Liver (tissue), 3 donors: ENCODE measurements at regions not wholly inside any gene's neighbourhood (a gene's known extent, or its start where the extent isn't known, plus 50 kb on each side); places are given as distances from the start of the nearest gene placed in this dataset.

Experiments
- GABPA ChIP-seq, 2 donors: IDR thresholded peaks in 1 of 2; conservative IDR thresholded peaks in 1 of 2; 2 replicates each; pipeline ENCODE4 v1.6.1; 2016; ENCODE audit warnings: antibody characterized with exemption in 2 of 2, mild to moderate bottlenecking in 1 of 2, moderate library complexity in 1 of 2
- HNF4G ChIP-seq: IDR thresholded peaks from 2 replicates; pipeline ENCODE4 v1.6.1; 2016; ENCODE audit warnings: antibody characterized with exemption
- NR2F2 ChIP-seq: IDR thresholded peaks from 2 replicates; pipeline ENCODE4 v1.6.1; 2016; ENCODE audit warnings: antibody characterized with exemption
- RAD21 ChIP-seq, 2 donors: IDR thresholded peaks; 2 replicates each; pipeline ENCODE4 v1.6.1; 2016; ENCODE audit warnings: antibody characterized with exemption in 2 of 2, mild to moderate bottlenecking in 2 of 2
- RXRA ChIP-seq, 2 donors: IDR thresholded peaks; 2 replicates each; pipeline ENCODE4 v1.6.1; 2017 to 2018; ENCODE audit warnings: antibody characterized with exemption in 2 of 2, mild to moderate bottlenecking in 1 of 2
- SP1 ChIP-seq: IDR thresholded peaks from 2 replicates; pipeline ENCODE4 v1.6.1; 2018; ENCODE audit warnings: antibody characterized with exemption, mild to moderate bottlenecking
- YY1 ChIP-seq: IDR thresholded peaks from 2 replicates; pipeline ENCODE4 v1.6.1; 2016; ENCODE audit warnings: antibody characterized with exemption, mild to moderate bottlenecking
- TF ChIP-seq, protein P1 (sequence below): IDR thresholded peaks from 2 replicates; pipeline ENCODE4 v1.6.1; 2016; ENCODE audit warnings: antibody characterized with exemption
- TF ChIP-seq, protein P2 (sequence below): IDR thresholded peaks from 2 replicates; pipeline ENCODE4 v1.6.1; 2016; ENCODE audit warnings: antibody characterized with exemption
- TF ChIP-seq, protein P3 (sequence below): fragments of 150-350 bp; IDR thresholded peaks from 2 replicates; pipeline ENCODE4 v1.5.1; 2017; ENCODE audit warnings: improper control_type of control experiment, low read depth, low read length; ENCODE audit not compliant: missing input control
- TF ChIP-seq, protein P4 (sequence below): IDR thresholded peaks from 2 replicates; pipeline ENCODE4 v1.6.1; 2016; ENCODE audit warnings: antibody characterized with exemption
- donor health status: healthy.
- donor health status: healthy.

DNA sequence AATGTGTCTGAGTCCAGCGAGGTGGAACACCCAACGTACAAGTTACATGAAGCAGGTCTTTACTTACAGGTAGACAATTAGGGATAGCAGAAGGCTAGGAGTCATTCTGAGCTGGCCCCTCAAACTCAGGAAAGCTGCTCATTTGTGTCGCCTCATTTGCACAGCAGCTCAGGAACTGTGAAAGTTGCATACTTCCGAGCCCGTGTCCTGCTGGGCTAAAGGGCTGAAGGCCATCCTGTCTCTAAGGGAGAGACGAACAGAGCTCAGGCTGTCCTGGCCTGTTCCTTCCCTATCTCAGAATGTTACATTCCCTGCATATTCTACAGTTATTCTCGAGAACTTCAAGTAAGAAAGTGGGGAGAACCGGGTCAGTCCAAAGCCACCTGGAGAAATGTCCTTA is 99.0 kb downstream of the FAM124B start:
- TF ChIP-seq, protein P1, sequence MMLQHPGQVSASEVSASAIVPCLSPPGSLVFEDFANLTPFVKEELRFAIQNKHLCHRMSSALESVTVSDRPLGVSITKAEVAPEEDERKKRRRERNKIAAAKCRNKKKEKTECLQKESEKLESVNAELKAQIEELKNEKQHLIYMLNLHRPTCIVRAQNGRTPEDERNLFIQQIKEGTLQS = no peak
- TF ChIP-seq NR2F2 = no peak
- TF ChIP-seq, protein P2, sequence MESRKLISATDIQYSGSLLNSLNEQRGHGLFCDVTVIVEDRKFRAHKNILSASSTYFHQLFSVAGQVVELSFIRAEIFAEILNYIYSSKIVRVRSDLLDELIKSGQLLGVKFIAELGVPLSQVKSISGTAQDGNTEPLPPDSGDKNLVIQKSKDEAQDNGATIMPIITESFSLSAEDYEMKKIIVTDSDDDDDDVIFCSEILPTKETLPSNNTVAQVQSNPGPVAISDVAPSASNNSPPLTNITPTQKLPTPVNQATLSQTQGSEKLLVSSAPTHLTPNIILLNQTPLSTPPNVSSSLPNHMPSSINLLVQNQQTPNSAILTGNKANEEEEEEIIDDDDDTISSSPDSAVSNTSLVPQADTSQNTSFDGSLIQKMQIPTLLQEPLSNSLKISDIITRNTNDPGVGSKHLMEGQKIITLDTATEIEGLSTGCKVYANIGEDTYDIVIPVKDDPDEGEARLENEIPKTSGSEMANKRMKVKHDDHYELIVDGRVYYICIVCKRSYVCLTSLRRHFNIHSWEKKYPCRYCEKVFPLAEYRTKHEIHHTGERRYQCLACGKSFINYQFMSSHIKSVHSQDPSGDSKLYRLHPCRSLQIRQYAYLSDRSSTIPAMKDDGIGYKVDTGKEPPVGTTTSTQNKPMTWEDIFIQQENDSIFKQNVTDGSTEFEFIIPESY = no peak
- no peak for TF ChIP-seq YY1
- TF ChIP-seq, protein P3, sequence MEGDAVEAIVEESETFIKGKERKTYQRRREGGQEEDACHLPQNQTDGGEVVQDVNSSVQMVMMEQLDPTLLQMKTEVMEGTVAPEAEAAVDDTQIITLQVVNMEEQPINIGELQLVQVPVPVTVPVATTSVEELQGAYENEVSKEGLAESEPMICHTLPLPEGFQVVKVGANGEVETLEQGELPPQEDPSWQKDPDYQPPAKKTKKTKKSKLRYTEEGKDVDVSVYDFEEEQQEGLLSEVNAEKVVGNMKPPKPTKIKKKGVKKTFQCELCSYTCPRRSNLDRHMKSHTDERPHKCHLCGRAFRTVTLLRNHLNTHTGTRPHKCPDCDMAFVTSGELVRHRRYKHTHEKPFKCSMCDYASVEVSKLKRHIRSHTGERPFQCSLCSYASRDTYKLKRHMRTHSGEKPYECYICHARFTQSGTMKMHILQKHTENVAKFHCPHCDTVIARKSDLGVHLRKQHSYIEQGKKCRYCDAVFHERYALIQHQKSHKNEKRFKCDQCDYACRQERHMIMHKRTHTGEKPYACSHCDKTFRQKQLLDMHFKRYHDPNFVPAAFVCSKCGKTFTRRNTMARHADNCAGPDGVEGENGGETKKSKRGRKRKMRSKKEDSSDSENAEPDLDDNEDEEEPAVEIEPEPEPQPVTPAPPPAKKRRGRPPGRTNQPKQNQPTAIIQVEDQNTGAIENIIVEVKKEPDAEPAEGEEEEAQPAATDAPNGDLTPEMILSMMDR = no peak
- TF ChIP-seq RAD21 (IDR thresholded peaks at IDR 0.05) = no peak
- no peak for TF ChIP-seq RXRA (IDR thresholded peaks at IDR 0.05)
- TF ChIP-seq HNF4G = no peak
- TF ChIP-seq GABPA (IDR thresholded peaks at IDR 0.05 in 1 of 2, conservative IDR thresholded peaks at IDR 0.05 in 1 of 2) = no peak
- TF ChIP-seq, protein P4, sequence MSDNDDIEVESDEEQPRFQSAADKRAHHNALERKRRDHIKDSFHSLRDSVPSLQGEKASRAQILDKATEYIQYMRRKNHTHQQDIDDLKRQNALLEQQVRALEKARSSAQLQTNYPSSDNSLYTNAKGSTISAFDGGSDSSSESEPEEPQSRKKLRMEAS = no peak
- no peak for TF ChIP-seq SP1
